BE2C (cell line): ENCODE measurements at regions not wholly inside any gene's neighbourhood (a gene's known extent, or its start where the extent isn't known, plus 50 kb on each side); places are given as distances from the start of the nearest gene placed in this dataset.

Source experiments
- DNase-seq: peaks from one replicate; pipeline ENCODE4 v3.0.0-alpha.2; 2020
- H3K27me3 ChIP-seq: fragments of 250-450 bp; sonication (Bioruptor Pico); 2 replicates; pipeline ENCODE4 v1.5.1; 2020; ENCODE audit warnings: mild to moderate bottlenecking
- H3K36me3 ChIP-seq: fragments of 250-450 bp; sonication (Bioruptor Pico); 2 replicates; pipeline ENCODE4 v1.5.1; 2020; ENCODE audit warnings: mild to moderate bottlenecking
- H3K4me1 ChIP-seq: fragments of 250-450 bp; sonication (Bioruptor Pico); 2 replicates; pipeline ENCODE4 v1.5.1; 2020
- H3K4me3 ChIP-seq: 2 replicates; pipeline ENCODE4 v1.5.1; 2011; ENCODE audit warnings: low read depth, low read length
- H3K9me3 ChIP-seq: fragments of 250-450 bp; sonication (Bioruptor Pico); 2 replicates; pipeline ENCODE4 v1.5.1; 2020
- CTCF ChIP-seq: IDR thresholded peaks from 2 replicates; pipeline ENCODE4 v1.5.1; 2012; ENCODE audit warnings: mild to moderate bottlenecking, low read depth, low read length

- no peaks in the 10 kb centered on the region for H3K36me3 ChIP-seq
- TF ChIP-seq CTCF, result no peak
- H3K9me3 ChIP-seq, result no peaks in the 10 kb centered on the region
- H3K4me3 ChIP-seq, result no peak overlapping the region
- DNase-seq, result no peak
- no peaks in the 10 kb centered on the region for H3K4me1 ChIP-seq
- no peaks in the 10 kb centered on the region for H3K27me3 ChIP-seq
Measured at GRCh38 chr15:97736748-97737147, 223.8 kb upstream of the ARRDC4 start.

- peak; percentile 81 for TF ChIP-seq CTCF
- DNase-seq, result peak; percentile 53
- H3K36me3 ChIP-seq, result no peaks in the 10 kb centered on the region
- H3K4me3 ChIP-seq, result no peak overlapping the region
- H3K4me1 ChIP-seq, result no peaks in the 10 kb centered on the region
- peaks cover 4% of the 10 kb centered on the region; the same call in 1 of the 2 replicates for H3K27me3 ChIP-seq
- no peaks in the 10 kb centered on the region for H3K9me3 ChIP-seq
Measured at GRCh38 chr15:97745481-97746071, 214.9 kb upstream of the ARRDC4 start.

- no peak for TF ChIP-seq CTCF
- H3K27me3 ChIP-seq, result peaks cover 15% of the 10 kb centered on the region
- H3K4me1 ChIP-seq, result no peaks in the 10 kb centered on the region
- no peaks in the 10 kb centered on the region for H3K36me3 ChIP-seq
- no peaks in the 10 kb centered on the region for H3K9me3 ChIP-seq
- no peak for DNase-seq
- H3K4me3 ChIP-seq, result no peak overlapping the region
Measured at GRCh38 chr15:97747342-97747741, 213.2 kb upstream of the ARRDC4 start.

- DNase-seq, result no peak
- H3K27me3 ChIP-seq, result peaks cover 20% of the 10 kb centered on the region
- no peaks in the 10 kb centered on the region for H3K9me3 ChIP-seq
- no peak overlapping the region for H3K4me3 ChIP-seq
- TF ChIP-seq CTCF, result no peak
- H3K4me1 ChIP-seq, result no peaks in the 10 kb centered on the region
- H3K36me3 ChIP-seq, result no peaks in the 10 kb centered on the region
Measured at GRCh38 chr15:97748576-97748975, 211.9 kb upstream of the ARRDC4 start.

GRCh38 chr15:97750060-97750459 lies 210.4 kb upstream of the ARRDC4 start:
- no peaks in the 10 kb centered on the region for H3K4me1 ChIP-seq
- TF ChIP-seq CTCF, result no peak
- no peak for DNase-seq
- no peak overlapping the region for H3K4me3 ChIP-seq
- H3K27me3 ChIP-seq, result peaks cover 22% of the 10 kb centered on the region
- no peaks in the 10 kb centered on the region for H3K36me3 ChIP-seq
- H3K9me3 ChIP-seq, result no peaks in the 10 kb centered on the region

- no peak overlapping the region for H3K4me3 ChIP-seq
- no peaks in the 10 kb centered on the region for H3K36me3 ChIP-seq
- H3K4me1 ChIP-seq, result no peaks in the 10 kb centered on the region
- no peak for DNase-seq
- H3K9me3 ChIP-seq, result no peaks in the 10 kb centered on the region
- no peak for TF ChIP-seq CTCF
- peaks cover 24% of the 10 kb centered on the region for H3K27me3 ChIP-seq
Measured at GRCh38 chr15:97755726-97756125, 204.8 kb upstream of the ARRDC4 start.
